Subcutaneous abdominal adipose tissue (tissue), 5 donors: ENCODE measurements at regions not wholly inside any gene's neighbourhood (a gene's known extent, or its start where the extent isn't known, plus 50 kb on each side); places are given as distances from the start of the nearest gene placed in this dataset.
"Not testable (repeated sequence)": the region's sequence is repeated elsewhere in the genome, so short reads cannot be mapped to it uniquely, and the experiment has no call there.

Experiments used
- H3K27ac ChIP-seq: one replicate; pipeline ENCODE4 v1.7.0; 2013; ENCODE audit warnings: low read depth, mild to moderate bottlenecking, inconsistent platforms, low read length, moderate library complexity
- H3K27me3 ChIP-seq, 5 donors: one replicate each; pipeline ENCODE4 v1.7.0; 2013; ENCODE audit warnings: low read length in 5 of 5, inconsistent platforms in 1 of 5; ENCODE audit not compliant: control insufficient read depth in 5 of 5, insufficient read depth in 4 of 5
- H3K36me3 ChIP-seq, 5 donors: one replicate each; pipeline ENCODE4 v1.7.0; 2013; ENCODE audit warnings: low read length in 5 of 5; ENCODE audit not compliant: control insufficient read depth in 5 of 5, insufficient read depth in 5 of 5
- H3K4me1 ChIP-seq, 5 donors: one replicate each; pipeline ENCODE4 v1.7.0; 2013; ENCODE audit warnings: low read length in 5 of 5, mild to moderate bottlenecking in 3 of 5, moderate library complexity in 1 of 5; ENCODE audit not compliant: control insufficient read depth in 5 of 5, insufficient read depth in 5 of 5
- H3K4me3 ChIP-seq, 5 donors: one replicate each; pipeline ENCODE4 v1.7.0; 2013; ENCODE audit warnings: low read length in 5 of 5, low read depth in 1 of 5
- H3K9ac ChIP-seq, 5 donors: one replicate each; pipeline ENCODE4 v1.7.0; 2013; ENCODE audit warnings: low read length in 5 of 5, mild to moderate bottlenecking in 4 of 5, moderate library complexity in 3 of 5
- H3K9me3 ChIP-seq, 5 donors: one replicate each; pipeline ENCODE4 v1.7.0; 2013; ENCODE audit warnings: low read length in 5 of 5; ENCODE audit not compliant: control insufficient read depth in 5 of 5
- donor health status: healthy.
- donor health status: healthy.
- donor health status: healthy.
- donor health status: healthy.
- donor health status: healthy.

GRCh38 chr5:105868038-105868780 is 1802.5 kb downstream of the EFNA5 start:
- Histone ChIP-seq H3K9me3 (peaks cover 0 to 12% (median 4%) of the 10 kb centered on the region in 5 donors), H3K27me3 (no peaks in the 10 kb centered on the region), H3K27ac (no peak overlapping the region), H3K9ac (no peak overlapping the region), H3K36me3 (no peaks in the 10 kb centered on the region), H3K4me1 (peaks cover 0 to 14% (median 6%) of the 10 kb centered on the region in 5 donors), H3K4me3 (no peak overlapping the region)

GRCh38 chr5:105865834-105866233 is 1804.9 kb downstream of the EFNA5 start:
- H3K27ac ChIP-seq, result no peak overlapping the region
- no peak overlapping the region for H3K4me3 ChIP-seq
- H3K4me1 ChIP-seq, result peaks cover 0 to 14% (median 6%) of the 10 kb centered on the region in 5 donors
- no peaks in the 10 kb centered on the region for H3K36me3 ChIP-seq
- H3K9ac ChIP-seq, result no peak overlapping the region
- H3K27me3 ChIP-seq, result no peaks in the 10 kb centered on the region
- peaks cover 0 to 16% (median 8%) of the 10 kb centered on the region in 5 donors for H3K9me3 ChIP-seq

- H3K4me3 ChIP-seq, H3K4me1 ChIP-seq, H3K36me3 ChIP-seq, H3K9ac ChIP-seq, H3K9me3 ChIP-seq, H3K27ac ChIP-seq, H3K27me3 ChIP-seq: not testable (repeated sequence)
Observed at GRCh38 chr5:105859350-105859749, 1811.4 kb downstream of the EFNA5 start.

- H3K9me3 ChIP-seq, result no peaks in the 10 kb centered on the region
- H3K27me3 ChIP-seq, result no peaks in the 10 kb centered on the region
- H3K4me3 ChIP-seq, result no peak overlapping the region
- H3K27ac ChIP-seq, result no peak overlapping the region
- no peaks in the 10 kb centered on the region for H3K36me3 ChIP-seq
- H3K9ac ChIP-seq, result no peak overlapping the region
- no peaks in the 10 kb centered on the region for H3K4me1 ChIP-seq
Observed at GRCh38 chr5:105849701-105850100, 1821.0 kb downstream of the EFNA5 start.

- H3K4me3 ChIP-seq, result no peak overlapping the region
Observed at GRCh38 chr5:105840800-105841199, 1829.9 kb downstream of the EFNA5 start.

GRCh38 chr5:105836887-105837286 is 1833.8 kb downstream of the EFNA5 start:
- Histone ChIP-seq H3K9ac (no peak overlapping the region), H3K27ac (no peak overlapping the region), H3K9me3 (no peaks in the 10 kb centered on the region), H3K4me1 (no peaks in the 10 kb centered on the region), H3K36me3 (no peaks in the 10 kb centered on the region), H3K4me3 (no peak overlapping the region), H3K27me3 (no peaks in the 10 kb centered on the region)

More at GRCh38 chr5:105840800-105841199, 1829.9 kb downstream of the EFNA5 start:
- no peaks in the 10 kb centered on the region for H3K9me3 ChIP-seq
- H3K27ac ChIP-seq, result no peak overlapping the region
- H3K36me3 ChIP-seq, result no peaks in the 10 kb centered on the region
- no peak overlapping the region for H3K9ac ChIP-seq
- no peaks in the 10 kb centered on the region for H3K27me3 ChIP-seq
- no peaks in the 10 kb centered on the region for H3K4me1 ChIP-seq

- no peaks in the 10 kb centered on the region for H3K9me3 ChIP-seq
- no peak overlapping the region for H3K27ac ChIP-seq
- H3K27me3 ChIP-seq, result no peaks in the 10 kb centered on the region
Observed at GRCh38 chr5:105836268-105836667, 1834.5 kb downstream of the EFNA5 start.

GRCh38 chr5:105828821-105829220 is 1841.9 kb downstream of the EFNA5 start:
- Histone ChIP-seq H3K27me3 (no peaks in the 10 kb centered on the region), H3K4me1 (peaks cover 0 to 6% (median 0%) of the 10 kb centered on the region in 5 donors), H3K27ac (no peak overlapping the region), H3K4me3 (no peak overlapping the region), H3K9me3 (peaks cover 0 to 3% (median 0%) of the 10 kb centered on the region in 5 donors), H3K9ac (no peak overlapping the region), H3K36me3 (no peaks in the 10 kb centered on the region)

More at GRCh38 chr5:105836268-105836667, 1834.5 kb downstream of the EFNA5 start:
- H3K4me1 ChIP-seq, result no peaks in the 10 kb centered on the region
- H3K36me3 ChIP-seq, result no peaks in the 10 kb centered on the region
- H3K4me3 ChIP-seq, result no peak overlapping the region
- no peak overlapping the region for H3K9ac ChIP-seq

GRCh38 chr5:105821800-105822199 is 1848.9 kb downstream of the EFNA5 start:
- Histone ChIP-seq H3K27me3 (no peaks in the 10 kb centered on the region), H3K4me1 (peaks cover 0 to 9% (median 0%) of the 10 kb centered on the region in 5 donors), H3K4me3 (no peak overlapping the region), H3K9ac (no peak overlapping the region), H3K36me3 (no peaks in the 10 kb centered on the region), H3K27ac (no peak overlapping the region), H3K9me3 (no peaks in the 10 kb centered on the region)

GRCh38 chr5:105817914-105818313 is 1852.8 kb downstream of the EFNA5 start:
- H3K4me1 ChIP-seq, result peaks cover 0 to 3% (median 0%) of the 10 kb centered on the region in 5 donors
- H3K9ac ChIP-seq, result no peak overlapping the region
- no peaks in the 10 kb centered on the region for H3K27me3 ChIP-seq
- no peaks in the 10 kb centered on the region for H3K36me3 ChIP-seq
- H3K27ac ChIP-seq, result no peak overlapping the region
- H3K4me3 ChIP-seq, result no peak overlapping the region
- no peaks in the 10 kb centered on the region for H3K9me3 ChIP-seq
